ENCODE measurements at regions not wholly inside any gene's neighbourhood (a gene's known extent, or its start where the extent isn't known, plus 50 kb on each side); places are given as distances from the start of the nearest gene placed in this dataset.

- no peak for DNase-seq (ENCODE audit: low read depth)
Measured at GRCh38 chr7:130897515-130898419, 163.8 kb upstream of the KLF14 start.

DNA sequence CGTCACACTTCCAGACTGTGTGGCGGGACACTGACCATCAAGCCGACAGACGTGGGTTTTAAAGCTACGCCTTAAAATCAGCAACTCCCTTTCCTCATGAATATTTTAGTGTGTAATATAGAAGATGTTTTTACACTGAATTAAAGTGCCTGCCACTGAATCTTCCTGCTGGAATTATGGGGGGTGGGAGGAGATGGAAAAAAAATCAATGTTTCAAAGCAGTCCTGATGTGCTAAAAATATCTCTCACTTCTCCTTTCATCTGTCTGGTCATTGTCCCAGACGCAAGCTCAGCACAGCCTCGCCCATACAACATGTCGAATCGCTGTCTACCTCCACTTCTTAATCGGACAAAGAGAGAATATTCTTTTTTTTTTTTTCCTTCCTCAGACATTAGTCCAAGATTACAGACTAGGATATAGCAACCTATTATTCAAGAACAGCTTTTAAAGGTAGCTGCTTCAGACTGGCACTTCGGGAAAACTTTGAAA is 165.1 kb upstream of the KLF14 start:
- DNase-seq (ENCODE audit: low read depth), result no peak

DNA sequence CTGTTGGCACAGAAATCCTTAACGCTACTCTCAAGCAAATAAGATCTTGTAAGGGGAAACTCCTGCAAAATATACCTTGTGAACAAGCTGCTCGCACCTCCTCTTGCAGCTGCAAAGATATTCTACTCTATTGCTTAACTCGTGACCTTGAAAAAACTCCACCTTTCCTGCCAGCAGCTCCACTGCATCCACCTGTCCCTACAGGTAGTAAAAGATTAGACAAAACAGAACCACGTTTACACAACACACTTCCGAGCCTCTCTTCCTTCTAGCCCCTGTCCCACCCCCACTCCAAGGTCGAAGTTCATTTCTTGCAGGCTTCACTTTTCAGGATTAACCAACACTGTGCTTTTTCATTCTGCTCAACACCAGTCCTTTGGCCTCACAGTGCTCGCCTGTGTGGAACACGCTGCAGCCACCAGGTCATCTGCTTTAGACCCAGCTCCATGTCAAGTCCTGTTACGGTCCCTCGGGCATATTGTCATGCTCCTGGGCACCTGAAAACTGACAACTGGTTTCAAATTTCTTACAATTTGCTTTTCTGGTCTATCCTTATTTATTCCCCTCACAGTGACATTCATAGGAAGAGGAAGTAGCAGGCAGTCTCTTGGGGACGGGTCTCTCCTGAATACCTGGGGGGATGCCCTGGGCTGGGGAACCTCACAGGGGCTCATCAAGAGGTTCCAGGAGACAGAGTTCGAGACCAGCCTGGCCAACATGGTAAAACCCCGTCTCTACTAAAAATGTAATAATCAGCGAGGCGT is 165.8 kb upstream of the KLF14 start:
- no peak for DNase-seq (ENCODE audit: low read depth)

DNA sequence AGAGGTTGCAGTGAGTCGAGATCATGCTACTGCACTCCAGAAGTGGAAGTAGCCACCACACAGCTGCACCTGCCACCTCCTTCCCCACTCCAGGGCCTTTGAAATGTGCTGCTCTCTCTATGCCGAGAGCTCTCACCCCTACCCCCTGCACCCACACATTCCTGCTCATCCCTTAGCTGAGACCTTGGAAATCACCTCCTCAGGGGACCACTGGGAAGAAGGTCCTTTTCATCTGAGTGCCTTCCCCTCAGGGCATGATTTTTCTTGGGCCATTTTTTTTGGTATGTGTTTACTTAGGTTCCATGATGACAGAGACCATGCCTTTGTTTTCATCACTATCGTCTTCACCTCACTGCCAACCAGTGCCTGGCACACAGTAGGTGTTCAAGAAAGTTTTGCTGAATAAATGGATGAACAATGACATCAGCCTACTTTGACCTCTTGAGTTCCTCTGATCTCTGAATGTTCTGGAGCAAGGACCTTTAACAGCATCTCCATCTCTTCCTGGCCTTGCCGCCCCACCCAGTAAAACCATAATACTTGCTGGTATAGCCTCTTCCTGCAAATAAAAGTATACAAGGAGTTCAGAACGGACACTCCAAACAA is 166.6 kb upstream of the KLF14 start:
- no peak for DNase-seq (ENCODE audit: low read depth)

DNA sequence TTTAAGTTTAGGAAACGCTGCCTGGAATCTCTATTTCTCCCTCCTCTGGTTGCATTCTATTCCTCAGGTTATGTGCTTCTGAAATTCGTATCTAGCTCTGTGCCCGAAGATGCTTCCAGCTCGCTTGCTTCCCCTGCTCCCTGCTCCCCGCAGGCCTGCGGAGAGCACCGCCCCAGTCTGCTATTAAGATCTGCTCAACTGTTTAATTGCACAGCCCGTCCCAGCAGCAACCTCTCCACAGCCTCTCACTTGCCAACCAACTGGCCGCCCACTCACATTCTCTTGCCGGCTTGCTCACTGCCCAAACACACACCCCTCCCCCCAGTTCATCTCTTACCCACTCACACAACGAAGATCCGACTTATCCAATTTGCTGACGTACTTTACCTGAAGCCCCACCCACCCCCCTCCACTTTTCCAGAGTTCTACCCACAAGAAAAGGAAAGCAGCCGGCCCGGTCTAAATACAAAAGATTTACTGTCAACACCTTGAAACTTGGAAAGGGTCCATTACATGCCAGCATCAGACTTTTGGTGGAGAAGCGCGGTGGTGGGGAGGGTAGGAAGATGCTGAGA is 167.3 kb upstream of the KLF14 start:
- no peak for DNase-seq (ENCODE audit: low read depth)

DNA sequence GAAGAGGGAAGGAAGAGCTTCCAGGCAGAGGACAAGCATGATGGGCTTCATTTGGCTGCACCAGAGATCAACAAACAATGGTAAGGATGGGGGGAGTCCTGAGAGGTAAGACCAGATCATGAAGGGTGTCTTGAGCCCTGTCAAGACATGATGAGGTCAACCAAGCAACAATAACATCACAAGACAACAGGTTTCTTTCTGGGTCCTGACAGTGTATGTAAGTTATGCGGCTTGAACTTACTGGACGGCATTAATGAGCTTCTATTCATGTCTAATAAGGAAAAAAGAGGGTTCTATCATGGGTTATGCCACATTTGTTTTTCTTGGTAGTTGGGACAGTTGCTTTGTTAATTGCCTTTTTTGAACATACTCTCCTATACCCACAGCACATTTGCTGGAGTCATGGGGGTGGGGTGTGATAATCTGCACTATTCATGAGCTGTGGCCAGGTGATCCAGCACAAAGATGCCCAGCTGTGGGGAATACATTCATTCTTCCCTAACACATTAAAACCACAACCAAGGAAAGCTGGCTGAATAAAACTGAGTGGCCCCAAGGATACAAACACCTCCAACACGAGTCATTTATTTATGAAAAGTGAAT is 168.8 kb upstream of the KLF14 start:
- no peak for DNase-seq (ENCODE audit: low read depth)

DNA sequence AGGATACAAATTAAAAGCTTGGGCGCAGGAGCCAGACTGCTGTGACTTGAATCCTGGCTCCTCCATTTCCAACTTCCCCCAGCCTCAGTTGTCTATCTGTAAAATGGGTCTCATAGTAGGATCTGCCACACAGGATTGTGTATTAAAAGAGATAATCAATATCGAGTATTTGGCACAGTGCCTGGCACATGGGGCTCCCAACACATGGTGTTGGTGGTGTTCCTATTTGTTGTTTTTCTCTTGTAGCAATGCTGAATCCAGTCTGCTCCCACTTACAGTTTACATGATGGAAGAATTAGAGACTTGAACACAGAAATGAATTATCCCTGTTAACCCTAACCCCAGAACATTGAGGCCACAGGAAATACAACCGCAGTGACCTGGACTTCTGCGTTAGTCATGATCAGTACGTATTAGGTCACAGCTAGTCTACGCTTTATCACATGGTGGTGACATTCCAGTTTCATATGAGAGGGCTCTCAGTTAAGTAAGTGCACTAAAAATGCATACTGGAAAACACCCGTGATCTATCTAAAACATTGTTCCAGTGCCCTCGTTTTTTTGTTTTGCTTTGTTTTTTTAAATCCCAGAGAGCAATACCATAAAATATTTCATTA is 169.5 kb upstream of the KLF14 start:
- DNase-seq (ENCODE audit: low read depth), result no peak

DNA sequence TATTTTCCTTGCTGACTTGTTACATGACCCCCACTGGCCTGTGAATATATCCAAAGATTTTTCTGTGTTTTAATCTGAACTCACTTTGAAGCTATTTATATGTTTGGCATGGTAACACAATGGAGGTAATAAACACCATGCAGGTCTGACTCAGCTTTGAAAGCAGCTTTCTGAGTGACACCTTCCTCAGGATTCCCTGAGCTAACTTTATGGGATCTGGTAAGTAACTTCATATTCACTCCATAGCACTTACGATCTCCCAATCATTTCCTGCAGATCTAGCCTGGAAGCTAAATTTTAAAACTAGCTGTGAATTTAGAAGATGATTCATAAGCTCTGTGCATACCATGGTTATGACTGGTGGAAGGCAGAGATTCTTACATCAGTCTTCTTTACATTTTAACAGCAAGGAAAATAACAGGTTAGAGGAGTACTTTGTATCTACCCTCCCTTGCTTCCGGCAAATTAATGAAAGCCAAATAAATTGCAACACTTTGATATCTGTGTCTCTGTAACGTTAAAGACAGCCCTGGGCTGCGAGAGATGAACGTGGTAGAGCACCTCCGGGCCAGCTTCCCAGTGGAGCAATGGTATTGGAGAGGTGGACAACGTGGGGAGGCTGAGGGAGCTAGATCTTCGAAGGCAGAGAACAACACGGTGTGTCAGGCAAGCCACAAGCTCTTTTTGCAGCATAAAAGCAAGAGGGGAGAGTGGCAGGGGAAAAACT is 170.2 kb upstream of the KLF14 start:
- DNase-seq (ENCODE audit: low read depth), result no peak

DNA sequence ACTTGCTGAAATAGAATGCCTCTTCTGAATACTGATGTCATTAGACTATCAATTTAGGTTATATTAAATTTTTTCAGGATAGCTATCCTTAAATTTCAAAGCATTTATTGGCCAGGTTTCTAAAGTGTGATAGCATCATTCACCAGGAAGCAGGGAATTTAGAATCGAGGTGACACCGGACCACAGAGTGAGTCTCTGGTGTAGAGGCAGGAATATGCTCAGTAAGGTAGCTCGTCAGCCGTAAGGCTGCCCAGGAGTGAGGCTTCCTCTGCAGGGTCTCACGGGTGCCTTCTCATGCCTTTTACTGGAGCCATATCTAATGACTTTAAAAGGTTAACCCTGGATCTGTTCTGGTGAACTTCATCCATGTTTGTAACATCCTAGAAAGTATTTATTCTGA is 170.8 kb upstream of the KLF14 start:
- no peak for DNase-seq (ENCODE audit: low read depth)

GRCh38 chr7:130906575-130906974 is 172.6 kb upstream of the KLF14 start:
- DNase-seq (ENCODE audit: low read depth), result no peak

- no peak for DNase-seq (ENCODE audit: low read depth)
Measured at GRCh38 chr7:130907439-130907838, 173.4 kb upstream of the KLF14 start.

DNA sequence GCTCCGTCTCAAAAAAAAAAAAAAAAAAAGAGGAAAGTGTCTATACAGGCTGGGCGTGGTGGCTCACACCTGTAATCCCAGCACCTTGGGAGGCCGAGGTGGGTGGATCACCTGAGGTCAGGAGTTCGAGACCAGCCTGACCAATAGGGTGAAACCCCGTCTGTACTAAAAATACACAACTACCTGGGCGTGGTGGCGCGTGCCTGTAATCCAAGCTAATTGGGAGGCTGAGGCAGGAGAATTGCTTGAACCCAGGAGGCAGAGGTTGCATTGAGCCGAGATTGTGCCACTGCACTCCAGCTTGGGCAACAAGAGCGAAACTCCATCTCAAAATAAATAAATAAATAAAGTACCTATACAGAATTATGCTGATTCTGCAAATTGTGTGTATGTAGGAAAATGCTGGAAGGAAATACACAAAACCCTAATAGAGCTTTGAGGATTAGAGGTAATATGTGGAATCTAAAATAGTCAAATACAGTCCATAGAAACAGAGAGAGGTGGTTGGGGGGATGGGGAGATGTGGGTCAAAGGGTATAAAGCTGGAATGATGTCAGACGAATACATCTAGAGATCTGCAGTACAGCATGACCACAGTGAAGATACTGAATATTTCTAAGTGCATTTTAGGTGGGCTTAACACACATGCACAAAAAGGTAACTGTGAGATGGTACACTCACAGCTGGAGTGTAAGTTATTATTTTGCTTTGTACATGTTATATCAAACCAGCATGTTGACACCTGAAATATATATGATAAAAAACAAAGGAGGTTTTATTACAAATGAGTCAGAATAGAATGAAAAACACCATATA is 174.5 kb upstream of the KLF14 start:
- no peak for DNase-seq (ENCODE audit: low read depth)

GRCh38 chr7:130909161-130909836 is 175.3 kb upstream of the KLF14 start:
- no peak for DNase-seq (ENCODE audit: low read depth)

DNA sequence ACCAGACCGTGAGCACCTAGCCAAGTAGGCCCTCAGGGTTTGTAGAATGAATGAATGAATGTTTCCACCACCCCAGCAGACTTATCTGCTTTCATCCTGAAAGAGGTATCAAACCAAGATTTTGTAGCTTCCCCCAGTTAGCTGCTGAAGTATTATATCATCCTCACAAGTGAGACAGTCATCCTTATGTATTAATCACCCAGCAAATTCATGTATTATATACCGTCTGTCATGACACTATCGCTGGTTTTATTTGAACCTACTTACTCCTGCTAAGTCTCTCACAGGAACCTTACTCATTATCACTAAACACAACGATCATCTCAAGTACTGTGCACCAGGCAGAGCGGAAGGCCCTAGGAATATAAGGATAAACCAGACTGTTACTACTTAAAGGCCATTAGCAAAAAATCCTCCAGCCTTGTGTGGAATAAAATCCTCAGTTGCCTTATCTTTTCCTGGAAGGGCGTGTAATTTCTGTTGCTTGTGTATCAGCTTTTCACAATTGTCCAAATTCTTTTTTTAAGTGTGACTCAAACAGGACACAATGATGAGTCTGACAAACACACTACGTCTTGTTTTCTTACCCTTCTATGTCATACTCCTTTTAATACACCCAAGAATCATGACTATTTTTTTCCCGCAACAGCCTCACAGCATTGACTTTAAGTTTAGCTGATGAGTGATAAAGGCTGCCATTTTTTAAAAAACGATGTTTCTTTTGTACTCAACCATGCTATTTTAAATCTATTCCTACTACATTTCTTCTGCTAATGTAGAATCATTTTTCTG is 176.1 kb upstream of the KLF14 start:
- DNase-seq (ENCODE audit: low read depth), result no peak

DNA sequence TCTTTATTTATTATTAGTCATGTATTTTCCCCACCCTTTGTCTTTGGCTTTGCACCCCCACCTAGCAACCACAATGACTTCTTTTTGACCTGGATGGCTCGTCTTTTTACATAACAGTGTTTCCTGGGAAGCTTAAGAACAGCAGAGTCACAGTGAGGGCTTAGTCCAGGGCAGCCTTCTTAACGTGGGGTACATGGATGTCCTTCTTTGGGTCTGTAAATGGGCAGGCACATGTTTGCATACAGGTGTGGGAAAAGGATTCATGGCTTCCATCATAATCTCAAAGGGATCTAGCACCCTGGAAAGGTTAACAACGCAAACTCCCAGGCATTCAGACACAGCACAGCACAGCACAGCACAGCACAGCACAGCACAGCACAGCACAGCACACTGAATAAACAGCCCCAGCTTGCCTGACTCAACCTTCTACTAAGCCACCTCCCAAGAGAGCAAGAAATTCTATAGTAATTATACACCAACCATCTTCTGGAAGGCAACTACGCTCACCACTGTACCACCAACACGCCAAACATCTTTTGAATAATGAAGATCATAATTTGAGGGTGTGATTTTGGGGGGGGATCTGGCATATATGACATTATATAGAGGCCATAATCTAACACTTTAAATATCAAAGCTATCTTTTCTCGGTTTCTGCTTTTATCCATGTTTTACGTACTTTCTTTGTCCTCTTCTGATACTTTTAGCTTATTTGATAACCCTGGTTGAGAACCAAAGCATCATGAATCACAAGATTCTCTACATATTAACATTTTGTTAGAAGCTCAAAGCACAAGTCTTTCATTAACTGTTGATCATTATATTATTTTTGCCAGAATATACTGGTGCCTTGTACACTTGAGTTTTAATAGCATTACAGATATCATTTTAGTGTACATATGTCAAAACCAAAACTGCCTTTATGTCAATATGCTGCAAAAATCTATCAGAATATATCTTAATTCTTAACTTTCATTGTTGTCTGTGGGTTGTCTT is 177.2 kb upstream of the KLF14 start:
- no peak for DNase-seq (ENCODE audit: low read depth)

- DNase-seq (ENCODE audit: low read depth), result no peak
Measured at GRCh38 chr7:130912082-130912861, 178.3 kb upstream of the KLF14 start.
